GM08714 (cell line): ENCODE measurements at regions not wholly inside any gene's neighbourhood (a gene's known extent, or its start where the extent isn't known, plus 50 kb on each side); places are given as distances from the start of the nearest gene placed in this dataset.

Experiments
- H3K4me3 ChIP-seq: fragments of 200-500 bp; sonication (Bioruptor generic); 2 replicates; pipeline ENCODE4 v1.5.1; 2014; ENCODE audit warnings: mild to moderate bottlenecking, low read length, inconsistent platforms
- ZNF274 ChIP-seq: IDR thresholded peaks from 2 replicates; pipeline ENCODE4 v1.6.1; 2012; ENCODE audit warnings: mild to moderate bottlenecking, low read depth, low read length

DNA sequence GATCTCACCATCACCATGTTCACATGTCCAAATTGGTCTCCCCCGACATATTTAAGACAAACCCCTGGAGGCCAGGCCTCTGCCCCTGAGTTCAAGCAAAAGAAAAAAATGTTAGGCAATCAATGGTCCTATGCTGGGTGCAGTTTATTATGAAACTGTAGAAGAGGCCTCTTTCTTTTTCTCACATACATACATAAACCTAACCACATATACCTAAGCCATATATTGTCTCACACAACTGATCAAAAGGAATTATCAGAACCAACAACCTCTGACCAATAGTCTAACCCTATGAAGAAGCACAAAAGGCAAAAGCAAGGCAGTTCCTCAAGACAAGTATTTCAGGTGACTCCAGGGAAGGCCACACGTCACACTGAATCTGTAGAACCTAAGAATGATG, 49.9 kb downstream of the ILRUN start:
- H3K4me3 ChIP-seq, result no peak overlapping the region
- no peak for TF ChIP-seq ZNF274

GRCh38 chr6:34645627-34646026, 50.9 kb downstream of the ILRUN start:
- TF ChIP-seq ZNF274, result no peak
- no peak overlapping the region for H3K4me3 ChIP-seq

DNA sequence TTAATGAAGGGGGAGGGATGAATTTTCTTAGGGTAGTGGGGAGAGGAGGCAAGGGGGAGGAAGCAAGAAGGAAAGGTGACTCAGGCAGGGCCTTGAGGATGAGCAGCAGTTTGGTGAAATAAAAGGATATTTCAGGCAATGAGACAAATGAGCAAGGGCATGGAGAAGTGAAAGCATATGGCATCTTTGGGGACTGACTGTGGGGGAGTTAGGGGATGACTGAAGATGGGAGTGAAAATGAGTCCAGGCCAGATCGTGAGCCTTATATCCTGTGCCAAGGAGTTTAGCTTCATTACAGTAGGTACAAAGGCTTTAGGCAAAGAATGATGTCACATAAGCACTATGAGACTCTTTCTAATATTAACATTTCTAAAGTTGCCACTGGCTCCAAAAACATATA, 51.9 kb downstream of the ILRUN start:
- no peak overlapping the region for H3K4me3 ChIP-seq
- no peak for TF ChIP-seq ZNF274

- no peak overlapping the region for H3K4me3 ChIP-seq
- no peak for TF ChIP-seq ZNF274
Measured at GRCh38 chr6:34642427-34642826, 54.1 kb downstream of the ILRUN start.

- peak overlapping the region; percentile 23 for H3K4me3 ChIP-seq
Measured at GRCh38 chr6:34640074-34640849, 56.3 kb downstream of the ILRUN start.

DNA sequence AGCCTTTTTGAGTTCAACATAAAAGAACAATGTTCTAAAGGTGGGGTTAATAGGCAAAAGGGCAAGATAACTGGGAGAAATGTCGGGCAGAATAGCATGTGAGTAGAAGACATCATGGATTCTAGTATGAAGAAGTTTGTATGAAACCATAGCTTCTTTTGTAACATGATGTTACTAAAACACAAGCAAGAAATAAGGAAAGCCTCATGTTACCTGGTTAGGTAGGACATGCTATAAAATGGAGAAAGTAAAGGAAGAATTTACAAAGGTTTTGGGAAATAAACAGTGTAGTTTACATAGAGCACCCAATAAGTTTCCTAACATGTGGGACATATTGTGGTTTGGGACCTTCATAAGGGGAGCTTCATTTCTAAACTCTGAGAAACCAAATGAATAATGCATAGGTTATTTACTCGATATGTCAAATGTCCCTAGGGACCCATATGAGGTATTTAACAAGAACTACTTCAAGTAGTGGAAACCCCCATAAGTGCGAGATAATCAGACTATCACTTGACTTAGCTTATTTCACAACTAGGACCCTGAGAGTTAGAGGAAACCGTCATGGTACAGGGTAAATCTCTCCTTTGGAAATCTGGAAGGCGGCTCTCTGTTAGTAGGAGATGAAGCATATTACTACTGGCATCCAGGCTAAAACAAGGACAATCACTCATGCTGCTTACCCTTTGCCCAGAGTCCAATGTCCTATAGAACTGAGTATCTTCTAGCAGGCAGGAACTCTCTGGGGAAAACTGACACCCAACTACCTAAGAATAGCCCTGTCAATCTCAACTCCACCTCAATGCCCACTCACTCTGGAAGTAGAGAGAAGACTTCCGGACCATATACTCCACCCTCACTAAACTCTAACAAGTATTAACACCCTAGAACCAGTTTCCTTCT, 57.5 kb downstream of the ILRUN start:
- peak overlapping the region; percentile 58 for H3K4me3 ChIP-seq
- TF ChIP-seq ZNF274, result no peak

DNA sequence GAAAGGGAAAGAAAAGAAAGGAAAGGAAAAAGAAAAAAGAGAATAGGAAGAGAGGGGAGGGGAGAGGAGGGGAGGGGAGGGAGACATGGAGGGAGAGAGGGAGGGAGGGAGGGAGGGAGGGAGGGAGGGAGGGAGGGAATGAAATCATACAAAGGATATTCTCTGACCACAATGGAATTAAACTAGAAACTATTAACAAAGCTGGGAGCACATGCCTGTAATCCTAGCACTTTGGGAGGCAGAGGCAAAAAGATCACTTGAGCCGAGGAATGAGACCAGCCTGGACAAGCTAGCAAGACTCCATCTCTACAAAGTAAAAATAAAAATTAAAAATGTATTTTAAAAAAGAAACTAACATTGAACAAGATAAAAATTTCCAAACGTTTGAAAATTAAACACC, 62.8 kb downstream of the ILRUN start:
- no peak for TF ChIP-seq ZNF274
- no peak overlapping the region for H3K4me3 ChIP-seq

- TF ChIP-seq ZNF274, result no peak
- no peak overlapping the region for H3K4me3 ChIP-seq
Measured at GRCh38 chr6:34633256-34633655, 63.3 kb downstream of the ILRUN start.

- H3K4me3 ChIP-seq, result no peak overlapping the region
- no peak for TF ChIP-seq ZNF274
Measured at GRCh38 chr6:34630040-34630439, 66.5 kb downstream of the ILRUN start.

DNA sequence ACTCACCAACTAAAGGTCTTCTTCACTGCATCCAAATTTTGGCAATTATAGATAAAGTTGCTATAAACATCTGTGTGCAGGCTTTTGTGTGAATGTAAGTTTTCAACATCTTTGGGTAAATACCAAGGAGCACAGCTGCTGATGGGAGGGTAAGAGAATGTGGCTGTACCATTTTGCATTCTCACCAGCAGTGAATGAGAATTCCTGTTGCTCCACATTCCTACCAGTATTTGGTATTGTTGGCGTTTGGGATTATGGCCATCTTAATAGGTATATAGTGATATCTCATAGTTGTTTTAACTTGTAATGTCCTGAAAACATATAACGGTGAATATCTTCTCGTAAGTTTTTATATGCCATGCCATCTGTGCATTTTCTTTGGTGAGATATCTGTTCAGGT, 69.3 kb downstream of the ILRUN start:
- TF ChIP-seq ZNF274, result no peak
- no peak overlapping the region for H3K4me3 ChIP-seq

- no peak overlapping the region for H3K4me3 ChIP-seq
- TF ChIP-seq ZNF274, result no peak
Measured at GRCh38 chr6:34618430-34619182, 62.5 kb upstream of the SPDEF start.

GRCh38 chr6:34617231-34617630, 61.1 kb upstream of the SPDEF start:
- TF ChIP-seq ZNF274, result no peak
- H3K4me3 ChIP-seq, result no peak overlapping the region

DNA sequence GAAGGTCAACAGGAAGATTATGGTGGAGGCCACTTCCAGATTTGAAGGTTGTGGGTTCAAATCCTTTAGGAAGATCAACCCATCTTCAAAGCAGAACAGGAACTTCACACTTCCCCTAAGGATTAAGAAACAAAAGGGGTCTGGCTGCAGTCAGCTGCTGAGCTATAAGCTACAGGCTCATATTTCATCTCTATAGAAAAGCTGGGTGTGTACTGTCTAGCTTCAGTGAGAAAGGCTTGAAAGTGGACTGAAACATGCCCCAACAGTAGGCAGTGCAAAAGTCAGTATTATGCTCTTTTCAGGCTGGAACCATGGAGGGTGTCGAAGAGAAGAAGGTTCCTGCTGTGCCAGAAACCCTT, 60.1 kb upstream of the SPDEF start:
- no peak overlapping the region for H3K4me3 ChIP-seq
- TF ChIP-seq ZNF274, result no peak

- no peak overlapping the region for H3K4me3 ChIP-seq
- TF ChIP-seq ZNF274, result no peak
Measured at GRCh38 chr6:34615574-34616226, 59.6 kb upstream of the SPDEF start.

GRCh38 chr6:34610819-34611477, 54.8 kb upstream of the SPDEF start:
- no peak for TF ChIP-seq ZNF274
- no peak overlapping the region for H3K4me3 ChIP-seq
